Trophoblast cell (in vitro differentiated cells and primary cell): ENCODE measurements at regions not wholly inside any gene's neighbourhood (a gene's known extent, or its start where the extent isn't known, plus 50 kb on each side); places are given as distances from the start of the nearest gene placed in this dataset.

Experiments
- DNase-seq, 2 donors: peaks; one replicate each; pipeline ENCODE4 v3.0.0-alpha.2; 2016
- H2AFZ ChIP-seq: 2 replicates; pipeline ENCODE4 v1.6.1; 2013; ENCODE audit warnings: low read length, moderate library complexity, mild to moderate bottlenecking; ENCODE audit not compliant: insufficient read depth, poor library complexity
- H2AK5ac ChIP-seq: 2 replicates; pipeline ENCODE4 v1.6.1; 2013; ENCODE audit warnings: mild to moderate bottlenecking, low read length
- H2BK120ac ChIP-seq: 2 replicates; pipeline ENCODE4 v1.6.1; 2013; ENCODE audit warnings: low read length, mild to moderate bottlenecking, moderate library complexity; ENCODE audit not compliant: insufficient read depth, poor library complexity
- H2BK12ac ChIP-seq: 2 replicates; pipeline ENCODE4 v1.6.1; 2013; ENCODE audit warnings: mild to moderate bottlenecking, low read length, moderate library complexity
- H2BK5ac ChIP-seq: 2 replicates; pipeline ENCODE4 v1.6.1; 2013; ENCODE audit warnings: low read length, low read depth, moderate library complexity, mild to moderate bottlenecking; ENCODE audit not compliant: poor library complexity
- H3K14ac ChIP-seq: 2 replicates; pipeline ENCODE4 v1.6.1; 2013; ENCODE audit warnings: mild to moderate bottlenecking, low read length
- H3K18ac ChIP-seq: 2 replicates; pipeline ENCODE4 v1.6.1; 2013; ENCODE audit warnings: mild to moderate bottlenecking, low read length
- H3K23ac ChIP-seq: 2 replicates; pipeline ENCODE4 v1.6.1; 2013; ENCODE audit warnings: low read length
- H3K27ac ChIP-seq: 2 replicates; pipeline ENCODE4 v1.5.1; 2013; ENCODE audit warnings: low read depth, mild to moderate bottlenecking, inconsistent platforms, low read length, moderate library complexity
- H3K27me3 ChIP-seq: 2 replicates; pipeline ENCODE4 v1.6.1; 2013; ENCODE audit warnings: inconsistent platforms, mild to moderate bottlenecking, low read length, moderate library complexity; ENCODE audit not compliant: insufficient read depth
- H3K36me3 ChIP-seq, 2 experiments: 1 replicate in 1 of 2; 2 replicates in 1 of 2; pipeline ENCODE4 v1.6.1; 2013; ENCODE audit warnings: low read length in 2 of 2, mild to moderate bottlenecking in 2 of 2, moderate library complexity in 1 of 2; ENCODE audit not compliant: insufficient read depth in 2 of 2, control insufficient read depth in 1 of 2
- H3K4ac ChIP-seq: 2 replicates; pipeline ENCODE4 v1.6.1; 2013; ENCODE audit warnings: low read depth, mild to moderate bottlenecking, low read length, moderate library complexity
- H3K4me1 ChIP-seq, 2 experiments: 1 replicate in 1 of 2; 2 replicates in 1 of 2; pipeline ENCODE4 v1.6.1; 2013; ENCODE audit warnings: low read length in 2 of 2, mild to moderate bottlenecking in 2 of 2, moderate library complexity in 1 of 2; ENCODE audit not compliant: insufficient read depth in 2 of 2, control insufficient read depth in 1 of 2
- H3K4me2 ChIP-seq: 2 replicates; pipeline ENCODE4 v1.6.1; 2013; ENCODE audit warnings: inconsistent platforms, mild to moderate bottlenecking, low read length, moderate library complexity
- H3K4me3 ChIP-seq: 2 replicates; pipeline ENCODE4 v1.5.1; 2013; ENCODE audit warnings: mild to moderate bottlenecking, low read depth, low read length, inconsistent platforms
- H3K79me1 ChIP-seq: one replicate; pipeline ENCODE4 v1.6.1; 2013; ENCODE audit warnings: low read length
- H3K79me2 ChIP-seq: 2 replicates; pipeline ENCODE4 v1.6.1; 2013; ENCODE audit warnings: low read length, mild to moderate bottlenecking; ENCODE audit not compliant: control insufficient read depth, insufficient read depth, poor library complexity
- H3K9ac ChIP-seq: 2 replicates; pipeline ENCODE4 v1.6.1; 2013; ENCODE audit warnings: mild to moderate bottlenecking, low read length
- H3K9me3 ChIP-seq: 2 replicates; pipeline ENCODE4 v1.6.1; 2013; ENCODE audit warnings: low read depth, mild to moderate bottlenecking, control low read depth, inconsistent platforms, low read length; ENCODE audit not compliant: insufficient read depth
- H4K12ac ChIP-seq: 2 replicates; pipeline ENCODE4 v1.6.1; 2013; ENCODE audit warnings: low read depth, mild to moderate bottlenecking, low read length, moderate library complexity
- H4K8ac ChIP-seq: 2 replicates; pipeline ENCODE4 v1.6.1; 2013; ENCODE audit warnings: low read depth, mild to moderate bottlenecking, low read length, moderate library complexity
- H4K91ac ChIP-seq: one replicate; pipeline ENCODE4 v1.6.1; 2013; ENCODE audit warnings: low read depth, mild to moderate bottlenecking, low read length, moderate library complexity
- WGBS: extraction: QIAGEN DNeasy Blood & Tissue Kit; methylation state at CpG from one replicate; pipeline ENCODE4 v1.1.7; 2013; ENCODE audit warnings: missing lambda C conversion rate; ENCODE audit not compliant: insufficient read length, insufficient coverage; ENCODE audit errors: extremely low coverage; 5-methylcytosine and 5-hydroxymethylcytosine counted together

DNA sequence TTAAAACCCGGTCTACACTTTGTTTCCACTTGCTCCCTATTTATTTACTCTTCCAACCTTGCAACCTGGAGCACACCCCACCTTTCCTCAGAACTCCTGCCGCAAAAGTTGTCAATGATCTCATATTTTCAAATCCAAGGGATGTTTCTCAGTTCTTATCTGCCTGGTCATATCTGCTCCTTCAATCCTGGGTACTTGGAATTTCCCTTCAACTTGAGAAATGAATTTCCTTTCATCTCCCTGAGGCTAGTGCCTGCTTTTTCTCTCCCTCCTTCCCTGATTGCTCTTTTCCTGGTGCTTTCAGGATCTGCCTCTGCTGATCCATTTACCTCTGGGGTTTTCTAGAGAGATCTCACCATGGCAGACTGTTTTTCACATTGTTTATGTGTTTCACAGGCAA is 154.8 kb upstream of the IRS2 start:
- Histone ChIP-seq H3K4ac (no peak overlapping the region), H3K27ac (peak overlapping the region; percentile 43), H3K4me3 (no peak overlapping the region), H4K91ac (no peak overlapping the region), H3K9me3 (no peaks in the 10 kb centered on the region), H3K79me2 (no peaks in the 10 kb centered on the region), H2AK5ac (no peak overlapping the region), H3K18ac (no peak overlapping the region), H4K12ac (no peak overlapping the region), H2BK120ac (no peak overlapping the region), H3K4me1 (peaks cover 2 to 3% of the 10 kb centered on the region in 2 experiments), H3K79me1 (peaks cover 2% of the 10 kb centered on the region), H3K14ac (no peak overlapping the region), H2BK5ac (no peak overlapping the region), H3K36me3 (no peaks in the 10 kb centered on the region), H3K27me3 (no peaks in the 10 kb centered on the region), H2BK12ac (no peak overlapping the region), H3K23ac (no peak overlapping the region), H2AFZ (no peak overlapping the region), H4K8ac (no peak overlapping the region), H3K9ac (no peak overlapping the region), H3K4me2 (no peak overlapping the region)
- WGBS = no CpG with 5 or more reads among the region's 2 CpGs
- peak in 1 of 2 donors; percentile 36 for DNase-seq

DNA sequence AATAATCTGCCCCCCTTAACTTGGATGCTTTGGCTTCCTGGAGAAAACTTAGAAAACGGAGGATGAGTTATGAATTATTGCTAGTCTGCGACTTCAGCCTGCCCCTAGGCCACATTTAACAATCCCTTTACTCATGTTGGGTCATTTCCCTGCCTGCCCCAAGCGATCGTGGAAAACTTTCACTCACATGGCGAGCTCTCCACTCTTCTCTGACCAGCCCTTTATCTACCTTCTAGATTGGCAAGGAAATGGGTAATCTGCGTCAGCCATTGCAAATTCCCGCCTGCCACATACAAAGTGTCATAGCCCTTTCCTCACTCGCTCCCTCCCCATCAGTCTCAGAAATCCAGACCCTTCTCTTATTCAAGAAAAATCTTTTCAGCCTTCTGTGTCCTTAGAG is 154.3 kb upstream of the IRS2 start:
- no peak for DNase-seq
- Histone ChIP-seq H4K91ac (no peak overlapping the region), H3K4ac (no peak overlapping the region), H3K9ac (no peak overlapping the region), H2BK12ac (peak overlapping the region; percentile 45), H3K23ac (no peak overlapping the region), H2BK5ac (no peak overlapping the region), H3K27me3 (no peaks in the 10 kb centered on the region), H3K18ac (no peak overlapping the region), H2AFZ (no peak overlapping the region), H2AK5ac (no peak overlapping the region), H3K4me1 (peaks cover 2 to 3% of the 10 kb centered on the region in 2 experiments), H4K12ac (no peak overlapping the region), H3K4me3 (no peak overlapping the region), H3K14ac (no peak overlapping the region), H3K9me3 (no peaks in the 10 kb centered on the region), H2BK120ac (no peak overlapping the region), H3K27ac (no peak overlapping the region), H3K79me1 (peaks cover 2% of the 10 kb centered on the region), H3K79me2 (no peaks in the 10 kb centered on the region), H3K36me3 (no peaks in the 10 kb centered on the region), H3K4me2 (no peak overlapping the region), H4K8ac (no peak overlapping the region)
- WGBS = no CpG with 5 or more reads among the region's 8 CpGs

DNA sequence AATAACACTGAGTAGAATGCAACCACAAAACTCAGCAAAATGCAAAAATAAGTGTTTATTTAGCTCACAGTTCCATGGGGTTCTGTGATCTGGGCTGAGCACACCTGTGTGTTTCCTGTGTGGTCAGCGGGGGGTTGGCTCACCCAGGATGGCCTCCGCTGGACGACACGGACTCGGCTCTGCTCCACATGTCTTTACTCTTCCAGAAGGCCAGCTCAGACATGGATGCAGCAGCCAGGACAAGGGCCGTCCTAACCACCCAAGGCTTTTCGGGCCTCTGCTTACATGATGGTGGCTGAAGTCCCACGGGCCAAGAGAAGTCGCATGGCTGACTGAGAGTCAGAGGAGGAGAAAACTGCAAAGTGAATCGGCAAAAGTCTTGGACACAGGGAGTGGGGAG is 153.5 kb upstream of the IRS2 start:
- H3K4me2 ChIP-seq = no peak overlapping the region
- no peak overlapping the region for H4K91ac ChIP-seq
- no peak overlapping the region for H3K27ac ChIP-seq
- H2BK5ac ChIP-seq = no peak overlapping the region
- H3K4me3 ChIP-seq = no peak overlapping the region
- H2BK12ac ChIP-seq = no peak overlapping the region
- no peaks in the 10 kb centered on the region for H3K9me3 ChIP-seq
- H3K79me2 ChIP-seq = no peaks in the 10 kb centered on the region
- H3K4me1 ChIP-seq = peaks cover 2 to 3% of the 10 kb centered on the region in 2 experiments
- peaks cover 2% of the 10 kb centered on the region for H3K79me1 ChIP-seq
- no peak overlapping the region for H3K4ac ChIP-seq
- DNase-seq = no peak
- no peak overlapping the region for H2AFZ ChIP-seq
- WGBS = no CpG with 5 or more reads among the region's 10 CpGs
- no peaks in the 10 kb centered on the region for H3K27me3 ChIP-seq
- H3K36me3 ChIP-seq = no peaks in the 10 kb centered on the region
- H4K12ac ChIP-seq = no peak overlapping the region
- H3K18ac ChIP-seq = no peak overlapping the region
- no peak overlapping the region for H3K14ac ChIP-seq
- H3K23ac ChIP-seq = no peak overlapping the region
- H2BK120ac ChIP-seq = no peak overlapping the region
- H3K9ac ChIP-seq = no peak overlapping the region
- peak overlapping the region; percentile 16 for H2AK5ac ChIP-seq
- no peak overlapping the region for H4K8ac ChIP-seq

DNA sequence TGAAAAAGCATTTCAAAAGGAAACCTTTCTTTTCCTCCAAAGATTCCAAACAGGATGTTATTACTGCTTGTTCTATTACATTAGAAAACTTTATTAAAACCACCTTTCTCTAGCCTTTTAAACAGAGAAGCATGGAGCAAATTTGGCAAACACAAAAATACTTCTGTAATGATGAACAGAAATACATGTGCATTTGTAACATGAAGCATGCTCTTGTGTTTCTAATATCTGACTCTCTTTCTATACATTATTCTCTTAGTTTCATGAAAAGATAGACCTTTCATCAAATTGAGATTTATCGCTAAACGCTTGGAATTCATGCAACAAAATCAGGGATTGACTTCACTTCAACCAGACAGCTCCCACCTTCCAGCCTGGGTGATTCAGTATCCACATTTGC is 152.8 kb upstream of the IRS2 start:
- WGBS = no CpG with 5 or more reads among the region's 2 CpGs
- H3K4me3 ChIP-seq = no peak overlapping the region

More for the DNA sequence above, 152.8 kb upstream of the IRS2 start:
- Histone ChIP-seq H3K27me3 (no peaks in the 10 kb centered on the region), H4K12ac (no peak overlapping the region), H3K18ac (no peak overlapping the region), H3K4me1 (peaks cover 2 to 3% of the 10 kb centered on the region in 2 experiments), H3K4me2 (no peak overlapping the region), H2AK5ac (no peak overlapping the region), H3K14ac (no peak overlapping the region), H3K27ac (no peak overlapping the region), H3K9me3 (no peaks in the 10 kb centered on the region), H3K4ac (no peak overlapping the region), H3K23ac (no peak overlapping the region), H3K9ac (no peak overlapping the region), H3K79me2 (no peaks in the 10 kb centered on the region), H3K36me3 (no peaks in the 10 kb centered on the region), H2BK5ac (no peak overlapping the region), H3K79me1 (peaks cover 2% of the 10 kb centered on the region), H2AFZ (no peak overlapping the region), H4K91ac (no peak overlapping the region), H2BK120ac (no peak overlapping the region), H4K8ac (no peak overlapping the region), H2BK12ac (no peak overlapping the region)
- no peak for DNase-seq
